C4-2B (cell line): ENCODE measurements at regions not wholly inside any gene's neighbourhood (a gene's known extent, or its start where the extent isn't known, plus 50 kb on each side); places are given as distances from the start of the nearest gene placed in this dataset.

ENCODE experiments used
- ZFX ChIP-seq: fragments of 450-650 bp; IDR thresholded peaks from 2 replicates; pipeline ENCODE4 v1.6.1; 2017
- TF ChIP-seq, protein P1 (sequence below): fragments of 450-650 bp; conservative IDR thresholded peaks from 2 replicates; pipeline ENCODE4 v1.5.1; 2017; ENCODE audit warnings: mild to moderate bottlenecking

DNA sequence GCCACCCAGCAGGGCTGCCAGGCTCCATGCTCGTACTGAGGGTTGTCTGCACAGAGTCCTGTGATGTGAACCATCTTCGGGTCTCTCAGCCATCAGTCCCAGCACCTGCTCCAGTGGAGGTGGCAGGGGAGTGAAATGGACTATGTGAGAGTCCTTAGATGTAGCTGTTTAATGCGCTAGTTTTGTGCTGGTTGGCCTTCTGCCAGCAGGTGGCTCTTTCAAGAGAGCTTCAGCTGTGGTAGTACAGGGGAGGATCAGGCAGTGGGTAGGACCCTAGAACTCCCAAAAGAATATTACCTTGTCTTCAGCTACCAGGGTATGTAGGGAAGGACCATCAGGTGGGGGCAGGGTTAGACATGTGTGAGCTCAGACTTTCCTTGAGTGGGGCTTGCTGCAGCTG, 1066.0 kb downstream of the GLUD2 start:
- TF ChIP-seq, protein P1, sequence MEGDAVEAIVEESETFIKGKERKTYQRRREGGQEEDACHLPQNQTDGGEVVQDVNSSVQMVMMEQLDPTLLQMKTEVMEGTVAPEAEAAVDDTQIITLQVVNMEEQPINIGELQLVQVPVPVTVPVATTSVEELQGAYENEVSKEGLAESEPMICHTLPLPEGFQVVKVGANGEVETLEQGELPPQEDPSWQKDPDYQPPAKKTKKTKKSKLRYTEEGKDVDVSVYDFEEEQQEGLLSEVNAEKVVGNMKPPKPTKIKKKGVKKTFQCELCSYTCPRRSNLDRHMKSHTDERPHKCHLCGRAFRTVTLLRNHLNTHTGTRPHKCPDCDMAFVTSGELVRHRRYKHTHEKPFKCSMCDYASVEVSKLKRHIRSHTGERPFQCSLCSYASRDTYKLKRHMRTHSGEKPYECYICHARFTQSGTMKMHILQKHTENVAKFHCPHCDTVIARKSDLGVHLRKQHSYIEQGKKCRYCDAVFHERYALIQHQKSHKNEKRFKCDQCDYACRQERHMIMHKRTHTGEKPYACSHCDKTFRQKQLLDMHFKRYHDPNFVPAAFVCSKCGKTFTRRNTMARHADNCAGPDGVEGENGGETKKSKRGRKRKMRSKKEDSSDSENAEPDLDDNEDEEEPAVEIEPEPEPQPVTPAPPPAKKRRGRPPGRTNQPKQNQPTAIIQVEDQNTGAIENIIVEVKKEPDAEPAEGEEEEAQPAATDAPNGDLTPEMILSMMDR: no peak
- no peak for TF ChIP-seq ZFX
